Stimulated activated CD4-positive, alpha-beta T cell treated with anti-CD3 and anti-CD28 coated beads, Interleukin-12 subunit alpha, Interleukin-12 subunit beta, amount 100 ng/mL, for 24 hours (primary cell): ENCODE measurements at regions not wholly inside any gene's neighbourhood (a gene's known extent, or its start where the extent isn't known, plus 50 kb on each side); places are given as distances from the start of the nearest gene placed in this dataset.

Source experiments
- DNase-seq, 2 experiments: peaks; one replicate each; pipeline ENCODE4 v3.0.0-alpha.2; 2020; ENCODE audit warnings: low read depth in 2 of 2

DNA sequence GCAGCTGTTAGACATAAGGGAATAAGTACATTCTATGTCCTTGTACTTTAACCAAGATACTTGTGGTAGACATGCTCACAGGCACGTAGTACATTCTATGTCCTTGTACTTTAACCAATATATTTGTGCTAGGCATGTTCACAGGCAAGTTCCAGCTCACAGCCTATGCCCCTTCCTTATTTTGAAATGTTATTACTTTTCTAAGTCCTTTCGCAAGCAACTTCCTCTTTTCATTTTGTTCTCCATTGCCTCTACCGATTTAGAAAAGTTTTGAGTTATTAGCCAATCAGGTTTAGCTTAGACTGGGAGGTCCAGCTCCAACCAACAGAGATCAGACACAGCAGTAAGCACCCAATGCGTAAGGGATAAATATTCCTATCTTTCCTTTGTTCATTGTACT is 60.1 kb upstream of the NUDT7 start:
- DNase-seq = no peak

DNA sequence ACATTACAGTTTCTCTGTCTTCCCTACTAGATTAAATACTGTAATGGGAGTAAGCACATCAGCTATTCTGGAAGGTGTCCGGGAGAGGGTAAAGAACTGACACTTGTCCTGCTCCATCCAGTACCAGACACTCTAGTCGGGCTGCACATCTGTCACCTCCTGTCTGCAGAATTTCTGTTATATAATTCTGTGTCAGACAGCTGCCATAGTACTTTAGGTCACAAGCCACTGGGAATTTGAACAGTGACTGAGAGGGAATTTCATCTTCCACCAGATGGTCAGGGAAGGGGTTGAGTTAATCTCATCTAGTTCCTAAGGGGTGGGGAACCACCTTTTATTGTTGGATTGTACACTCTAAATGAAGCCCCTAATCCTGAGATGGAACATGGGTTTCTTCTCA is 58.6 kb upstream of the NUDT7 start:
- no peak for DNase-seq

DNA sequence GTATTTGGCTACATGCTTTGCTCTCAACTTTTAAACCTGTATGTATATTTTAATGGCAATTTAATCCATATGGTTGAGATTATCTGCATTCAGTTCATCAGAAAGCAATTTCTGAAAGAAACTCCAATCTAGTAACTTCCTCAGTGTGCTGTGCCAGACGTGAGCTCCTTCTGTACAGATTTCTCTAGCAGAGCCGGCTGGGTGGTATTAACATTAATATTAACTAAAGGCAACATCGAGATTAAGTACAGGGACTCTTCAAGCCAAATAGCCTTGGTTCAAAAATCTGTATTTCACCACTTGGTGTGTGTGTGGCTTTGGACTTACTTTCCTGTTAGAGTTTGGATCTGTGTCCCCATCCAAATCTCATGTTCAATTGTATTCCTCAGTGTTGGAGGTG is 55.5 kb upstream of the NUDT7 start:
- DNase-seq = no peak

DNA sequence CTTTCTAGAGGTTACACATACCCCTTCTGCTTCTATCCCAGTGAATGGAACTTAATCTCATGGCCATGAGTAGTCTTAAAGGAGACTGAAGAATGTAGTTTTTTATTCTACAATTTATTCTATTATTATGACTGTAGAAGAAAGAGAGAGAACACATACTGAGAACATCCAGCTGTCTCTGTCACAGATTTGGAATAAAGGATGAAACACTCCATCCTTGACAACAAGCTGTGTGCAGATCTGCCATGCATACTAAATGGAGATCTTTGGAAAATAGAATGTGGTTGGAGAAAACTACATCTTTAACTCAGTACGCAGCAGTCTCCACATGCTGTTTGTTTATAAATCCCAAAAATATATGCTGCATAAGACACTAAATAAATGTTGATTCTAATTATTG is 54.1 kb upstream of the NUDT7 start:
- no peak for DNase-seq

DNA sequence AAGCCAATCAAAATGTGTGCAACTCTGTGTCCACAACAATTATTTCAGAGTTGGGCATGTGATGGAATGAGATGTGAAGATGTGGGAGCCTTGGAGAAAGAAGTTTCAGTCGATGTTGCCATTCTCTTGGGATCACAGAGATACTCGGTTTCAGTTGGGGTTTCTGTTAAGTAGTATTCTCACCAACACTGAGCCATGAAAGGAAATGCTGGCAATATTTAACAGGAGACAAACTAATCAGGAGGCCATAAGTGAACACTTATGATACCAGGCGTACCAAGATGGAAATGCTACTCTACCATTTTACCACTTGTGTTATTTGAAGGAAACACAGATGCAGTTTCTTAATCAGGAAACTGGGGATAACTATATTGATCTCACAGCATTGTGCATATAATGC is 53.3 kb upstream of the NUDT7 start:
- no peak for DNase-seq
